Spleen (tissue), 11 donors: ENCODE measurements at regions not wholly inside any gene's neighbourhood (a gene's known extent, or its start where the extent isn't known, plus 50 kb on each side); places are given as distances from the start of the nearest gene placed in this dataset.
A peak's percentile ranks its signal among the peaks of the same experiment; 100 is the strongest.

Source experiments
- DNase-seq: peaks from one replicate; pipeline ENCODE4 v3.0.0-alpha.2; 2020
- H3K27ac ChIP-seq, 8 donors: fragments of 200-600 bp; sonication (generic) in 7 of 8; 1 replicate in 4 of 8; 2 replicates in 4 of 8; pipeline versions ENCODE4 v1.5.0 to v1.8.0; 2016 to 2021; ENCODE audit warnings: inconsistent platforms in 4 of 8, mild to moderate bottlenecking in 4 of 8, moderate library complexity in 1 of 8
- H3K27me3 ChIP-seq, 7 donors: fragments of 200-600 bp; sonication (generic) in 6 of 7; replicated peaks in 1 of 7; 1 replicate in 4 of 7; 2 replicates in 3 of 7; pipeline versions ENCODE4 v1.5.0 to v1.8.0; 2016 to 2021; ENCODE audit warnings: inconsistent platforms in 3 of 7, mild to moderate bottlenecking in 1 of 7
- H3K36me3 ChIP-seq, 6 donors: fragments of 200-600 bp; sonication (generic) in 5 of 6; 1 replicate in 4 of 6; 2 replicates in 2 of 6; pipeline versions ENCODE4 v1.5.0 to v1.8.0; 2016 to 2021; ENCODE audit warnings: inconsistent platforms in 2 of 6
- H3K4me1 ChIP-seq, 6 donors: fragments of 200-600 bp; sonication (generic) in 5 of 6; 1 replicate in 3 of 6; 2 replicates in 3 of 6; pipeline versions ENCODE4 v1.5.0 to v1.8.0; 2016 to 2021; ENCODE audit warnings: inconsistent platforms in 3 of 6
- H3K4me3 ChIP-seq, 8 donors: fragments of 200-600 bp; sonication (generic) in 7 of 8; 1 replicate in 4 of 8; 2 replicates in 4 of 8; pipeline versions ENCODE4 v1.5.0 to v1.8.0; 2016 to 2021; ENCODE audit warnings: inconsistent platforms in 4 of 8, mild to moderate bottlenecking in 4 of 8, moderate library complexity in 2 of 8
- H3K9me3 ChIP-seq, 8 donors: fragments of 200-600 bp; sonication (generic) in 7 of 8; 1 replicate in 4 of 8; 2 replicates in 4 of 8; pipeline versions ENCODE4 v1.5.0 to v1.8.0; 2016 to 2021; ENCODE audit warnings: inconsistent platforms in 4 of 8
- POLR2A ChIP-seq, 3 donors: fragments of 450-650 bp; IDR thresholded peaks; one replicate each; pipeline ENCODE4 v1.5.1; 2017; ENCODE audit warnings: antibody characterized with exemption in 3 of 3, mild to moderate bottlenecking in 1 of 3
- POLR2AphosphoS5 ChIP-seq, 3 donors: sonication (generic); formaldehyde crosslinking; IDR thresholded peaks; one replicate each; pipeline ENCODE4 v1.5.1; 2017; ENCODE audit warnings: antibody characterized with exemption in 3 of 3
- WGBS, 5 donors: extraction: QIAGEN DNeasy Blood & Tissue Kit in 3 of 5; methylation state at CpG; one replicate each; pipeline versions ENCODE4 v1.1.5 to v1.1.7; 2013 to 2018; 5-methylcytosine and 5-hydroxymethylcytosine counted together
- intact Hi-C: fragments of 100-400 bp; cut with DNase I; formaldehyde crosslinking; loops from one replicate; pipeline ENCODE4 v1.15.0; 2023; ENCODE audit warnings: low total_unique reads
- TF ChIP-seq, protein P1 (sequence below), 11 experiments: fragments of 200-600 bp in 7 of 11; fragments of 450-650 bp in 4 of 11; sonication (generic) in 4 of 11; IDR thresholded peaks in 8 of 11; conservative IDR thresholded peaks in 3 of 11; 1 replicate in 7 of 11; 2 replicates in 4 of 11; pipeline versions ENCODE4 v1.4.0 to v1.8.0; 2016 to 2021; ENCODE audit warnings: antibody characterized with exemption in 11 of 11, inconsistent platforms in 4 of 11, mild to moderate bottlenecking in 1 of 11
- donor health status: healthy with polysubstance abuse.
- donor health status: DM: no; HTN: no; CAD: no; lungs with moderate emphysema.
- donor health status: DM: no; HTN: no; CAD: no.
- donor health status: Bipolar disorder and iron deficiency.
- donor health status: healthy.
- donor health status: DM: no; HTN: no; CAD: no.
- donor health status: DM: yes; HTN: yes; CAD: no.

DNA sequence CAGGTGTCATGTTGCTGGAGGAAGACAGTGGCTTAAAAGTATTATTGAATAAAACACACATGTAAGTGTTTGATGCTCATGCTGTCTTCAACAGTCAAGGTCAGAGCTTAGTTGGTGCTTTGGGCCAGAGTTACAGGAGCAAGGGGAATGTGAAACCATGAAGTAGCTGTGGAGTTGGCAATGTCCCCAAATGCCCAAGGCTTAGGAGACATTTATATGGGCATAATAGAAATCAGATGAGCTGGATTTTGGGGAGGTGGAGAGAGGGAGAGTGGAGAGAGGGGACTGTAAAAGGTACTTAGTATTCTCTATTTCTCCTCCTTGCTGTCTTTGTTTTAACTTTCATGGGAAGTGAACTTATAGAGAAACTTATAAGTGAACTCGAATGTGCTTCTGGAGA, 407.8 kb downstream of the ETS1 start:
- no peak for TF ChIP-seq POLR2AphosphoS5 (IDR thresholded peaks at IDR 0.05)
- TF ChIP-seq, protein P1, sequence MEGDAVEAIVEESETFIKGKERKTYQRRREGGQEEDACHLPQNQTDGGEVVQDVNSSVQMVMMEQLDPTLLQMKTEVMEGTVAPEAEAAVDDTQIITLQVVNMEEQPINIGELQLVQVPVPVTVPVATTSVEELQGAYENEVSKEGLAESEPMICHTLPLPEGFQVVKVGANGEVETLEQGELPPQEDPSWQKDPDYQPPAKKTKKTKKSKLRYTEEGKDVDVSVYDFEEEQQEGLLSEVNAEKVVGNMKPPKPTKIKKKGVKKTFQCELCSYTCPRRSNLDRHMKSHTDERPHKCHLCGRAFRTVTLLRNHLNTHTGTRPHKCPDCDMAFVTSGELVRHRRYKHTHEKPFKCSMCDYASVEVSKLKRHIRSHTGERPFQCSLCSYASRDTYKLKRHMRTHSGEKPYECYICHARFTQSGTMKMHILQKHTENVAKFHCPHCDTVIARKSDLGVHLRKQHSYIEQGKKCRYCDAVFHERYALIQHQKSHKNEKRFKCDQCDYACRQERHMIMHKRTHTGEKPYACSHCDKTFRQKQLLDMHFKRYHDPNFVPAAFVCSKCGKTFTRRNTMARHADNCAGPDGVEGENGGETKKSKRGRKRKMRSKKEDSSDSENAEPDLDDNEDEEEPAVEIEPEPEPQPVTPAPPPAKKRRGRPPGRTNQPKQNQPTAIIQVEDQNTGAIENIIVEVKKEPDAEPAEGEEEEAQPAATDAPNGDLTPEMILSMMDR (IDR thresholded peaks at IDR 0.05 in 8 of 11, conservative IDR thresholded peaks at IDR 0.05 in 3 of 11), result no peak
- TF ChIP-seq POLR2A (IDR thresholded peaks at IDR 0.05), result no peak
- Histone ChIP-seq H3K4me3 (no peak overlapping the region), H3K4me1 (peaks cover 5 to 20% (median 12%) of the 10 kb centered on the region in 6 donors), H3K36me3 (no peaks in the 10 kb centered on the region), H3K27me3 (no peaks in the 10 kb centered on the region), H3K27ac (peak overlapping the region in 5 of 8 donors; percentile 1 to 85 (median 74)), H3K9me3 (no peaks in the 10 kb centered on the region)
- no peak for DNase-seq
- 68 to 89% (median 81%) methylated on average over 1 of the region's 1 CpG for WGBS, 5 donors
- intact Hi-C loops, result loop anchor here (10.0 kb wide), 1 partner anchor 775 kb away; no protein-coding TSS in a partner anchor

DNA sequence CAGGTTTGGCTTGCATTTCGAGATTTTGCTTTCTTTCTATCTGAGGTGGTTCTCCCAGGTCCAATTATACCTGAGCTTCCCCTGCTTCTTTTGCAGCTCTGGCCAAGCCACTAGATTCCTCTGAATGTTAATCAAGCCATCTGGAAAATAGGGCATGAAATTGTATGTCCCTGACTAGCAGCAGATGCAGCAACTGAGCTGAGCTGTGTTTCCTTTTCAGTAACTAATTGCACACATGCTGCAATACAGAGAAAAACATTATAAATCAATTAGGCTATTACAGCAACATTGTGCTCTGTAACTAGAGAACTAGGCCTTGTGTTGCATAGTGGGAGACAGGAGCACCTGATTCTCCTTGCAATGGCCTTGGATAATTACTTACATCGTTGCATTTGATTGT, 408.3 kb downstream of the ETS1 start:
- no peak for DNase-seq
- WGBS, 5 donors, result 76 to 95% (median 87%) methylated on average over 2 of the region's 2 CpGs
- H3K4me1 ChIP-seq, result peaks cover 6 to 24% (median 12%) of the 10 kb centered on the region in 6 donors
- H3K9me3 ChIP-seq, result no peaks in the 10 kb centered on the region
- TF ChIP-seq POLR2AphosphoS5 (IDR thresholded peaks at IDR 0.05) (no peak), POLR2A (IDR thresholded peaks at IDR 0.05) (no peak)
- TF ChIP-seq, protein P1 (IDR thresholded peaks at IDR 0.05 in 8 of 11, conservative IDR thresholded peaks at IDR 0.05 in 3 of 11), result no peak
- no peak overlapping the region for H3K4me3 ChIP-seq
- intact Hi-C loops, result loop anchor here (10.0 kb wide), 1 partner anchor 776 kb away; no protein-coding TSS in a partner anchor
- H3K27me3 ChIP-seq, result no peaks in the 10 kb centered on the region
- no peaks in the 10 kb centered on the region for H3K36me3 ChIP-seq
- H3K27ac ChIP-seq, result peak overlapping the region in 3 of 8 donors; percentile 74 to 85 (median 77)

DNA sequence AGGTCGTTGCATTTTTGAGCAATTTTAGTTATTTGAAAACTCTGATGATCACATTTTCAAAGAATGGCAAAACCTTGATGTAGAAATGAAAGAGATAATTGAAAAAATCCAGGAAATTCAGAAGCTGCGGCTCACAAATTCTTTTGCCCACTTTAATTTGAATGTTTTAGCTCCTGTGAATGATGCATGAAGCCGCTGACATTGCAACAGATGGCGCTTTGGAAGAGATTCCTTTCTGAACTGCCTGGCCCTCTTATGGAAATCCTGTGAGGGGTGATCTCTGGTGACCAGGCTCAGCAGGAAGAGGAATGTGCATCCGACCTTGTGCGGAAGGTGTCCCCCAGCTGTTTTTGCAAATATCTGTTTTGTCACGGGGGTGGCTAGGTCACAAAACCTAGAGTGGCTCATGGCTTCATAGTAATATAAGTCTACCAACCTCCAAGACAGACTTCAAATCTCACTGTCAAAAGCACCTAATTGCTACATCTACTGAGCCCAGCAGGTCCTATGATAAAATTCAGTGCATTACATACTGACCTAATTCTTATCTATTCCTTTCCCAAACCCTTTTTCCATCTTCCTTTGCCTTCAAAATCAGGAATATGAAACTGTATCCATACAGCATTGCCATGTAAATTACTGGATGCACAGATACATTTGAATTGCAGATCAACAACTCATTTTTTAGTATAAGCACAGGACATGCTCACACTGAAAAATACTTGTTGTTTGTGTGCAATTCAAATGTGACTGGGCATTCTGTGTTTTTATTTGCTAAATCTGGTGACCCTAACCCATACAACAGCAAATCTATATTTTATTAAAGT, 412.7 kb downstream of the ETS1 start:
- peak in 1 of 3 donors; percentile 48 for TF ChIP-seq POLR2AphosphoS5 (IDR thresholded peaks at IDR 0.05)
- no peak for TF ChIP-seq POLR2A (IDR thresholded peaks at IDR 0.05)
- DNase-seq, result no peak
- H3K4me3 ChIP-seq, result no peak overlapping the region
- peak overlapping the region in 4 of 8 donors; percentile 4 to 46 (median 24) for H3K27ac ChIP-seq
- H3K27me3 ChIP-seq, result no peaks in the 10 kb centered on the region
- H3K4me1 ChIP-seq, result peaks cover 0 to 13% (median 10%) of the 10 kb centered on the region in 6 donors
- intact Hi-C loops, result loop anchor here (10.0 kb wide), 1 partner anchor 780 kb away; no protein-coding TSS in a partner anchor
- 72 to 87% (median 79%) methylated on average over 7 of the region's 7 CpGs for WGBS, 5 donors
- no peaks in the 10 kb centered on the region for H3K9me3 ChIP-seq
- no peaks in the 10 kb centered on the region for H3K36me3 ChIP-seq

- DNase-seq, result peak; percentile 89
- intact Hi-C loops, result loop anchor here (10.0 kb wide), 1 partner anchor 783 kb away; no protein-coding TSS in a partner anchor
These were observed 415.1 kb downstream of the ETS1 start for GRCh38 chr11:128172046-128172878.

More at GRCh38 chr11:128172046-128172878, 415.1 kb downstream of the ETS1 start:
- TF ChIP-seq POLR2A (IDR thresholded peaks at IDR 0.05) (no peak), POLR2AphosphoS5 (IDR thresholded peaks at IDR 0.05) (peak in 1 of 3 donors; percentile 15)
- TF ChIP-seq, protein P1 (IDR thresholded peaks at IDR 0.05 in 8 of 11, conservative IDR thresholded peaks at IDR 0.05 in 3 of 11), result peak; percentile 65 to 91 (median 81)
- H3K36me3 ChIP-seq, result no peaks in the 10 kb centered on the region
- H3K27ac ChIP-seq, result peak overlapping the region in 1 of 8 donors; percentile 6
- no peaks in the 10 kb centered on the region for H3K9me3 ChIP-seq
- no peak overlapping the region for H3K4me3 ChIP-seq
- 41 to 47% (median 47%) methylated on average over 4 of the region's 4 CpGs for WGBS, 5 donors
- peaks cover 0 to 13% (median 10%) of the 10 kb centered on the region in 6 donors for H3K4me1 ChIP-seq
- no peaks in the 10 kb centered on the region for H3K27me3 ChIP-seq
